ENCODE measurements at regions not wholly inside any gene's neighbourhood (a gene's known extent, or its start where the extent isn't known, plus 50 kb on each side); places are given as distances from the start of the nearest gene placed in this dataset.
"Not testable (repeated sequence)": the region's sequence is repeated elsewhere in the genome, so short reads cannot be mapped to it uniquely, and the experiment has no call there.

- no peak for FAIRE-seq
These were observed 1767.2 kb upstream of the RAG2 start for GRCh38 chr11:38365274-38365673.

GRCh38 chr11:38356255-38356654 is 1758.2 kb upstream of the RAG2 start:
- no peak for FAIRE-seq

GRCh38 chr11:38345286-38345685 is 1747.2 kb upstream of the RAG2 start:
- no peak for FAIRE-seq

- not testable (repeated sequence) for FAIRE-seq
These were observed 1743.6 kb upstream of the RAG2 start for GRCh38 chr11:38341612-38342011.

- FAIRE-seq, result no peak
These were observed 1741.9 kb upstream of the RAG2 start for GRCh38 chr11:38339835-38340440.

GRCh38 chr11:38338022-38338421 is 1740.0 kb upstream of the RAG2 start:
- not testable (repeated sequence) for FAIRE-seq

- FAIRE-seq, result no peak
These were observed 1734.0 kb upstream of the RAG2 start for GRCh38 chr11:38332046-38332445.

GRCh38 chr11:38330578-38330977 is 1732.5 kb upstream of the RAG2 start:
- FAIRE-seq, result no peak

GRCh38 chr11:38323961-38324761 is 1726.1 kb upstream of the RAG2 start:
- no peak for FAIRE-seq

GRCh38 chr11:38315151-38315550 is 1717.1 kb upstream of the RAG2 start:
- FAIRE-seq, result no peak

- FAIRE-seq, result no peak
These were observed 1709.4 kb upstream of the RAG2 start for GRCh38 chr11:38307455-38307854.

- FAIRE-seq, result no peak
These were observed 1707.6 kb upstream of the RAG2 start for GRCh38 chr11:38305682-38306081.

- no peak for FAIRE-seq
These were observed 1706.9 kb upstream of the RAG2 start for GRCh38 chr11:38304926-38305325.

- no peak for FAIRE-seq
These were observed 1704.5 kb upstream of the RAG2 start for GRCh38 chr11:38302564-38302963.

GRCh38 chr11:38300570-38300969 is 1702.5 kb upstream of the RAG2 start:
- FAIRE-seq, result no peak

- FAIRE-seq, result no peak
These were observed 1698.3 kb upstream of the RAG2 start for GRCh38 chr11:38296211-38296776.

- no peak for FAIRE-seq
These were observed 1684.7 kb upstream of the RAG2 start for GRCh38 chr11:38282718-38283117.

GRCh38 chr11:38278457-38279141 is 1680.6 kb upstream of the RAG2 start:
- FAIRE-seq, result no peak

- no peak for FAIRE-seq
These were observed 1676.0 kb upstream of the RAG2 start for GRCh38 chr11:38274031-38274430.

GRCh38 chr11:38272376-38272775 is 1674.3 kb upstream of the RAG2 start:
- no peak for FAIRE-seq

GRCh38 chr11:38266691-38267090 is 1668.7 kb upstream of the RAG2 start:
- no peak for FAIRE-seq

GRCh38 chr11:38256436-38256835 is 1658.4 kb upstream of the RAG2 start:
- no peak for FAIRE-seq

GRCh38 chr11:38254913-38255312 is 1656.9 kb upstream of the RAG2 start:
- no peak for FAIRE-seq

- no peak for FAIRE-seq
These were observed 1654.6 kb upstream of the RAG2 start for GRCh38 chr11:38252620-38253019.
